NOMO-1 treated with DMSO at 0.1 percent for 48 hours (cell line): ENCODE measurements at regions not wholly inside any gene's neighbourhood (a gene's known extent, or its start where the extent isn't known, plus 50 kb on each side); places are given as distances from the start of the nearest gene placed in this dataset.

Source experiments
- DNase-seq: peaks from one replicate; lab custom pipeline; 2025; ENCODE audit not compliant: unreplicated experiment; lab: John Stamatoyannopoulos, UW

GRCh38 chr2:7780321-7780720 is 863.1 kb downstream of the RNF144A start:
- DNase-seq = no peak

GRCh38 chr2:7785700-7786099 is 868.5 kb downstream of the RNF144A start:
- no peak for DNase-seq

- DNase-seq = no peak
These were observed 871.5 kb downstream of the RNF144A start for GRCh38 chr2:7788736-7789135.

GRCh38 chr2:7792031-7792651 is 874.9 kb downstream of the RNF144A start:
- no peak for DNase-seq

GRCh38 chr2:7795778-7796563 is 878.8 kb downstream of the RNF144A start:
- peak; percentile 83 for DNase-seq

- DNase-seq = no peak
These were observed 881.8 kb upstream of the ID2 start for GRCh38 chr2:7800031-7800430.

- DNase-seq = no peak
These were observed 880.6 kb upstream of the ID2 start for GRCh38 chr2:7801212-7801611.

- no peak for DNase-seq
These were observed 878.3 kb upstream of the ID2 start for GRCh38 chr2:7803515-7803914.

- no peak for DNase-seq
These were observed 872.2 kb upstream of the ID2 start for GRCh38 chr2:7809640-7810039.

GRCh38 chr2:7811073-7811472 is 870.8 kb upstream of the ID2 start:
- DNase-seq = no peak

GRCh38 chr2:7812231-7812995 is 869.4 kb upstream of the ID2 start:
- no peak for DNase-seq

GRCh38 chr2:7813541-7814292 is 868.1 kb upstream of the ID2 start:
- DNase-seq = no peak

- DNase-seq = no peak
These were observed 866.1 kb upstream of the ID2 start for GRCh38 chr2:7815726-7816125.

GRCh38 chr2:7816233-7816632 is 865.6 kb upstream of the ID2 start:
- DNase-seq = no peak

GRCh38 chr2:7816944-7817343 is 864.9 kb upstream of the ID2 start:
- no peak for DNase-seq

GRCh38 chr2:7819316-7819715 is 862.5 kb upstream of the ID2 start:
- DNase-seq = no peak

- no peak for DNase-seq
These were observed 862.0 kb upstream of the ID2 start for GRCh38 chr2:7819850-7820249.

GRCh38 chr2:7824211-7824610 is 857.6 kb upstream of the ID2 start:
- no peak for DNase-seq

GRCh38 chr2:7825591-7826312 is 856.1 kb upstream of the ID2 start:
- no peak for DNase-seq

- DNase-seq = no peak
These were observed 855.2 kb upstream of the ID2 start for GRCh38 chr2:7826656-7827055.

GRCh38 chr2:7829241-7829640 is 852.6 kb upstream of the ID2 start:
- no peak for DNase-seq
